ENCODE measurements at regions not wholly inside any gene's neighbourhood (a gene's known extent, or its start where the extent isn't known, plus 50 kb on each side); places are given as distances from the start of the nearest gene placed in this dataset.

GRCh38 chr20:4076671-4077070 lies 61.3 kb upstream of the RNF24 start:
- H3K4me3 ChIP-seq (ENCODE audit: low read length) = no peak overlapping the region
- no peak for TF ChIP-seq CTCF (IDR thresholded peaks at IDR 0.05; ENCODE audit: insufficient read depth, low read depth, low read length, missing control alignments)
- peak; percentile 72 for DNase-seq (ENCODE audit: low read depth)

- no peak for TF ChIP-seq CTCF (IDR thresholded peaks at IDR 0.05; ENCODE audit: insufficient read depth, low read depth, low read length, missing control alignments)
- DNase-seq (ENCODE audit: low read depth) = no peak
- H3K4me3 ChIP-seq (ENCODE audit: low read length) = no peak overlapping the region
Observed at GRCh38 chr20:4076033-4076432, 60.7 kb upstream of the RNF24 start.

- no peak for TF ChIP-seq CTCF (IDR thresholded peaks at IDR 0.05; ENCODE audit: insufficient read depth, low read depth, low read length, missing control alignments)
- DNase-seq (ENCODE audit: low read depth) = no peak
- H3K4me3 ChIP-seq (ENCODE audit: low read length) = no peak overlapping the region
Observed at GRCh38 chr20:4074877-4075455, 59.6 kb upstream of the RNF24 start.

- TF ChIP-seq CTCF (IDR thresholded peaks at IDR 0.05; ENCODE audit: insufficient read depth, low read depth, low read length, missing control alignments) = no peak
- no peak overlapping the region for H3K4me3 ChIP-seq (ENCODE audit: low read length)
Observed at GRCh38 chr20:4073852-4074741, 58.7 kb upstream of the RNF24 start.

GRCh38 chr20:4071178-4071693 lies 55.9 kb upstream of the RNF24 start:
- no peak for TF ChIP-seq CTCF (IDR thresholded peaks at IDR 0.05; ENCODE audit: insufficient read depth, low read depth, low read length, missing control alignments)
- DNase-seq (ENCODE audit: low read depth) = no peak

More at GRCh38 chr20:4073852-4074741, 58.7 kb upstream of the RNF24 start:
- DNase-seq (ENCODE audit: low read depth) = no peak

GRCh38 chr20:4070323-4071177 lies 55.2 kb upstream of the RNF24 start:
- no peak for DNase-seq (ENCODE audit: low read depth)
- H3K4me3 ChIP-seq (ENCODE audit: low read length) = no peak overlapping the region
- no peak for TF ChIP-seq CTCF (IDR thresholded peaks at IDR 0.05; ENCODE audit: insufficient read depth, low read depth, low read length, missing control alignments)

More at GRCh38 chr20:4071178-4071693, 55.9 kb upstream of the RNF24 start:
- no peak overlapping the region for H3K4me3 ChIP-seq (ENCODE audit: low read length)

Measured in epithelial cell of esophagus (primary cell).